WTC11 (cell line): ENCODE measurements at regions not wholly inside any gene's neighbourhood (a gene's known extent, or its start where the extent isn't known, plus 50 kb on each side); places are given as distances from the start of the nearest gene placed in this dataset.

Source experiments
- ATAC-seq: fragments of 200-7000 bp; cut with Tn5 transposase; 2 replicates; pipeline ENCODE4 v1.10.0; 2021; ENCODE audit warnings: mild to moderate bottlenecking, moderate library complexity
- CTCF ChIA-PET: fragments of 300-600 bp; sonication (Branson Sonifier 250); formaldehyde crosslinking; loops from one replicate; lab custom pipeline; 2021; ENCODE audit warnings: antibody characterized with exemption; lab: Charles Lee
- POLR2A ChIA-PET: fragments of 350-600 bp; sonication (Branson Sonifier 250); formaldehyde crosslinking; loops from one replicate; lab custom pipeline; 2021; ENCODE audit warnings: antibody characterized with exemption; lab: Charles Lee
- DNase-seq: peaks from one replicate; pipeline ENCODE4 v3.0.0; 2021; ENCODE audit warnings: low spot score
- H3K27ac Mint-ChIP-seq: 2 replicates; pipeline ENCODE4 v1.8.0; 2021; ENCODE audit warnings: mixed read lengths
- H3K27me3 Mint-ChIP-seq: 2 replicates; pipeline ENCODE4 v1.8.0; 2021; ENCODE audit warnings: low read depth, mild to moderate bottlenecking, moderate library complexity, mixed read lengths
- H3K36me3 Mint-ChIP-seq: 2 replicates; pipeline ENCODE4 v1.8.0; 2021; ENCODE audit warnings: mixed read lengths
- H3K4me1 Mint-ChIP-seq: 2 replicates; pipeline ENCODE4 v1.8.0; 2022; ENCODE audit warnings: mixed read lengths
- H3K4me3 Mint-ChIP-seq: 2 replicates; pipeline ENCODE4 v1.8.0; 2021; ENCODE audit warnings: mild to moderate bottlenecking, moderate library complexity, mixed read lengths
- H3K9me3 Mint-ChIP-seq: 2 replicates; pipeline ENCODE4 v1.8.0; 2021; ENCODE audit warnings: mixed read lengths
- FOXP1 ChIP-seq: sonication (generic); formaldehyde crosslinking; IDR thresholded peaks from 2 replicates; pipeline ENCODE4 v1.8.0; 2022; ENCODE audit warnings: missing genetic modification reagents, mild to moderate bottlenecking, moderate library complexity, borderline replicate concordance
- MLX ChIP-seq: sonication (generic); formaldehyde crosslinking; IDR thresholded peaks from 2 replicates; pipeline ENCODE4 v1.8.1; 2023; ENCODE audit warnings: mild to moderate bottlenecking, missing genetic modification reagents, moderate library complexity
- MXD4 ChIP-seq: fragments of 250-450 bp; sonication (Bioruptor Pico); IDR thresholded peaks from 2 replicates; pipeline ENCODE4 v1.8.0; 2021; ENCODE audit warnings: mild to moderate bottlenecking, moderate library complexity, borderline replicate concordance
- NR1H2 ChIP-seq: sonication (generic); formaldehyde crosslinking; IDR thresholded peaks from 2 replicates; pipeline ENCODE4 v1.9.0; 2021; ENCODE audit warnings: mild to moderate bottlenecking, moderate library complexity, missing genetic modification reagents
- NR2C2 ChIP-seq: sonication (generic); formaldehyde crosslinking; IDR thresholded peaks from 2 replicates; pipeline ENCODE4 v1.8.0; 2022; ENCODE audit warnings: mild to moderate bottlenecking, missing genetic modification reagents
- RELA ChIP-seq: sonication (generic); formaldehyde crosslinking; IDR thresholded peaks from 2 replicates; pipeline ENCODE4 v1.8.1; 2022; ENCODE audit warnings: missing genetic modification reagents, mild to moderate bottlenecking, borderline replicate concordance
- SP1 ChIP-seq: sonication (generic); formaldehyde crosslinking; conservative IDR thresholded peaks from 2 replicates; pipeline ENCODE4 v1.8.1; 2022; ENCODE audit warnings: missing genetic modification reagents
- TEAD1 ChIP-seq: sonication (generic); formaldehyde crosslinking; IDR thresholded peaks from 2 replicates; pipeline ENCODE4 v1.8.0; 2022; ENCODE audit warnings: mild to moderate bottlenecking, missing genetic modification reagents
- ZNF263 ChIP-seq: sonication (generic); formaldehyde crosslinking; IDR thresholded peaks from 2 replicates; pipeline ENCODE4 v1.8.1; 2022; ENCODE audit warnings: low read depth, mild to moderate bottlenecking, moderate library complexity, missing genetic modification reagents
- ZNF396 ChIP-seq: fragments of 250-450 bp; sonication (Bioruptor Pico); IDR thresholded peaks from 2 replicates; pipeline ENCODE4 v1.8.0; 2021; ENCODE audit warnings: mild to moderate bottlenecking, moderate library complexity, borderline replicate concordance
- ZNF532 ChIP-seq: fragments of 250-450 bp; sonication (Bioruptor Pico); IDR thresholded peaks from 2 replicates; pipeline ENCODE4 v1.9.0; 2021; ENCODE audit warnings: mild to moderate bottlenecking, borderline replicate concordance
- ZNF671 ChIP-seq: fragments of 250-450 bp; sonication (Bioruptor Pico); IDR thresholded peaks from 2 replicates; pipeline ENCODE4 v1.8.0; 2021; ENCODE audit warnings: mild to moderate bottlenecking
- TF ChIP-seq, protein P1 (sequence below): fragments of 250-450 bp; sonication (Bioruptor Pico); IDR thresholded peaks from 2 replicates; pipeline ENCODE4 v1.9.0; 2021; ENCODE audit warnings: mild to moderate bottlenecking
- TF ChIP-seq, protein P2 (sequence below): sonication (generic); formaldehyde crosslinking; IDR thresholded peaks from 2 replicates; pipeline ENCODE4 v1.8.1; 2023; ENCODE audit warnings: mild to moderate bottlenecking, missing genetic modification reagents
- TF ChIP-seq, protein P3 (sequence below): sonication (generic); formaldehyde crosslinking; IDR thresholded peaks from 2 replicates; pipeline ENCODE4 v1.8.1; 2022; ENCODE audit warnings: mild to moderate bottlenecking, missing genetic modification reagents, moderate library complexity, borderline replicate concordance
- TF ChIP-seq, protein P4 (sequence below): fragments of 250-450 bp; sonication (Bioruptor Pico); IDR thresholded peaks from 2 replicates; pipeline ENCODE4 v1.9.0; 2021; ENCODE audit warnings: moderate library complexity, mild to moderate bottlenecking, inconsistent platforms, borderline replicate concordance
- TF ChIP-seq, protein P5 (sequence below): sonication (generic); formaldehyde crosslinking; conservative IDR thresholded peaks from 2 replicates; pipeline ENCODE4 v1.8.1; 2022; ENCODE audit warnings: mild to moderate bottlenecking, missing genetic modification reagents

DNA sequence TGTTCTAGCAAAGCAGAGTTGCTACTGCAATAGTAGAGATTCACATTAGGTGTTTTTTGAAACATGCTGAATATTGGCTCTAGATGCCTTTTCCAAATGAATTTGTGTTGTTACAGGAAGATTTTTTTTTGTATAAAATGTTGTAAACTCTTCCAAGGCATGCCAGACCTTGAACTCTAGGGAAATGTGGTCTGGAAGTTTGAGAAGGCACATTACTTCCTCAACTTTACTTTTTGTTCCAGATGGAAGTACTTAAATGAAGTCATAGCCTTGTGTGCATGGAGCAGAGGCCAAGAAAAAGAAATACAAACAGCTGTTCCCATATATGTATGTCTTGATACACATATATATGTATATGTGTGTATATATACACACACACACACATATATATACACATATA is 585.7 kb upstream of the MARCKS start (continued):
- TF ChIP-seq, protein P1, sequence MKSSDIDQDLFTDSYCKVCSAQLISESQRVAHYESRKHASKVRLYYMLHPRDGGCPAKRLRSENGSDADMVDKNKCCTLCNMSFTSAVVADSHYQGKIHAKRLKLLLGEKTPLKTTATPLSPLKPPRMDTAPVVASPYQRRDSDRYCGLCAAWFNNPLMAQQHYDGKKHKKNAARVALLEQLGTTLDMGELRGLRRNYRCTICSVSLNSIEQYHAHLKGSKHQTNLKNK (CRISPR knock-in tag): no peak
- TF ChIP-seq FOXP1 (CRISPR knock-in tag) (no peak), SP1 (CRISPR knock-in tag) (no peak), ZNF263 (CRISPR knock-in tag) (no peak), MLX (CRISPR knock-in tag) (no peak), RELA (CRISPR knock-in tag) (no peak)

GRCh38 chr6:113276601-113277000 is 580.5 kb upstream of the MARCKS start:
- ChIA-PET POLR2A (no interaction called here), CTCF (no interaction called here)
- H3K9me3 Mint-ChIP-seq: no peaks in the 10 kb centered on the region; the same call in 1 of the 2 replicates
- no peaks in the 10 kb centered on the region for H3K27me3 Mint-ChIP-seq
- DNase-seq (no peak), ATAC-seq (no peak)
- no peak overlapping the region for H3K27ac Mint-ChIP-seq
- H3K4me3 Mint-ChIP-seq: no peak overlapping the region
- H3K4me1 Mint-ChIP-seq: peaks cover 18% of the 10 kb centered on the region
- TF ChIP-seq MXD4 (no peak), TEAD1 (CRISPR knock-in tag) (no peak), NR2C2 (CRISPR knock-in tag) (no peak), ZNF532 (CRISPR knock-in tag) (no peak), NR1H2 (CRISPR knock-in tag) (no peak), SP1 (CRISPR knock-in tag) (no peak), ZNF396 (no peak), ZNF671 (CRISPR knock-in tag) (no peak)
- TF ChIP-seq, protein P2, sequence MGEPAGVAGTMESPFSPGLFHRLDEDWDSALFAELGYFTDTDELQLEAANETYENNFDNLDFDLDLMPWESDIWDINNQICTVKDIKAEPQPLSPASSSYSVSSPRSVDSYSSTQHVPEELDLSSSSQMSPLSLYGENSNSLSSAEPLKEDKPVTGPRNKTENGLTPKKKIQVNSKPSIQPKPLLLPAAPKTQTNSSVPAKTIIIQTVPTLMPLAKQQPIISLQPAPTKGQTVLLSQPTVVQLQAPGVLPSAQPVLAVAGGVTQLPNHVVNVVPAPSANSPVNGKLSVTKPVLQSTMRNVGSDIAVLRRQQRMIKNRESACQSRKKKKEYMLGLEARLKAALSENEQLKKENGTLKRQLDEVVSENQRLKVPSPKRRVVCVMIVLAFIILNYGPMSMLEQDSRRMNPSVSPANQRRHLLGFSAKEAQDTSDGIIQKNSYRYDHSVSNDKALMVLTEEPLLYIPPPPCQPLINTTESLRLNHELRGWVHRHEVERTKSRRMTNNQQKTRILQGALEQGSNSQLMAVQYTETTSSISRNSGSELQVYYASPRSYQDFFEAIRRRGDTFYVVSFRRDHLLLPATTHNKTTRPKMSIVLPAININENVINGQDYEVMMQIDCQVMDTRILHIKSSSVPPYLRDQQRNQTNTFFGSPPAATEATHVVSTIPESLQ (CRISPR knock-in tag): no peak
- TF ChIP-seq, protein P3, sequence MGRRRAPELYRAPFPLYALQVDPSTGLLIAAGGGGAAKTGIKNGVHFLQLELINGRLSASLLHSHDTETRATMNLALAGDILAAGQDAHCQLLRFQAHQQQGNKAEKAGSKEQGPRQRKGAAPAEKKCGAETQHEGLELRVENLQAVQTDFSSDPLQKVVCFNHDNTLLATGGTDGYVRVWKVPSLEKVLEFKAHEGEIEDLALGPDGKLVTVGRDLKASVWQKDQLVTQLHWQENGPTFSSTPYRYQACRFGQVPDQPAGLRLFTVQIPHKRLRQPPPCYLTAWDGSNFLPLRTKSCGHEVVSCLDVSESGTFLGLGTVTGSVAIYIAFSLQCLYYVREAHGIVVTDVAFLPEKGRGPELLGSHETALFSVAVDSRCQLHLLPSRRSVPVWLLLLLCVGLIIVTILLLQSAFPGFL: no peak
- TF ChIP-seq, protein P4, sequence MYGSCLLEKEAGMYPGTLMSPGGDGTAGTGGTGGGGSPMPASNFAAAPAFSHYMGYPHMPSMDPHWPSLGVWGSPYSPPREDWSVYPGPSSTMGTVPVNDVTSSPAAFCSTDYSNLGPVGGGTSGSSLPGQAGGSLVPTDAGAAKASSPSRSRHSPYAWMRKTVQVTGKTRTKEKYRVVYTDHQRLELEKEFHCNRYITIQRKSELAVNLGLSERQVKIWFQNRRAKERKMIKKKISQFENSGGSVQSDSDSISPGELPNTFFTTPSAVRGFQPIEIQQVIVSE (CRISPR knock-in tag): no peak
- TF ChIP-seq, protein P5, sequence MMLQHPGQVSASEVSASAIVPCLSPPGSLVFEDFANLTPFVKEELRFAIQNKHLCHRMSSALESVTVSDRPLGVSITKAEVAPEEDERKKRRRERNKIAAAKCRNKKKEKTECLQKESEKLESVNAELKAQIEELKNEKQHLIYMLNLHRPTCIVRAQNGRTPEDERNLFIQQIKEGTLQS (CRISPR knock-in tag): no peak
- TF ChIP-seq, all 79 proteins: peak for 0
- H3K36me3 Mint-ChIP-seq: no peaks in the 10 kb centered on the region
